ENCODE measurements at regions not wholly inside any gene's neighbourhood (a gene's known extent, or its start where the extent isn't known, plus 50 kb on each side); places are given as distances from the start of the nearest gene placed in this dataset.
A peak's percentile ranks its signal among the peaks of the same experiment; 100 is the strongest.
"Not testable (repeated sequence)": the region's sequence is repeated elsewhere in the genome, so short reads cannot be mapped to it uniquely, and the experiment has no call there.

DNA sequence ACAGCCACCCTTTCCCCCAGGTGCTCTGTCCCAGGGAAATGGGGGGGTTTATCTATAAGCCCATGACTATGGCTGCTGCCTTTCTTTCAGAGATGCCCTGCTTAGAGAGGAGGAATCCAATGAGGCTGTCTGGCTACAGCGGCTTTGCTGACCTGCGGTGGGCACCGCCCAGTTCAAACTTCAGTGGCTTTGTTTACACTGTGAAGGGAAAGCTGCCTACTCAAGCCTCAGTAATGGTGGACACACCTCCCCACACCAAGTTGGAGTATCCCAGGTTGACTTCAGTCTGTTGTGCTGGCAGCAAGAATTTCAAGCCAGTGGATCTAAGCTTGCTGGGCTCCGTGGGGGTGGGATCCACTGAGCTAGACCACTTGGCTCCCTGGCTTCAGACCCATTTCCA, 869.2 kb downstream of the SLC6A15 start:
- DNase-seq (ENCODE audit: low read depth), result no peak

- DNase-seq (ENCODE audit: low read depth), result no peak
These were observed 874.4 kb downstream of the SLC6A15 start for GRCh38 chr12:84038242-84038641.

- DNase-seq (ENCODE audit: low read depth), result no peak
These were observed 875.7 kb downstream of the SLC6A15 start for GRCh38 chr12:84036912-84037311.

DNA sequence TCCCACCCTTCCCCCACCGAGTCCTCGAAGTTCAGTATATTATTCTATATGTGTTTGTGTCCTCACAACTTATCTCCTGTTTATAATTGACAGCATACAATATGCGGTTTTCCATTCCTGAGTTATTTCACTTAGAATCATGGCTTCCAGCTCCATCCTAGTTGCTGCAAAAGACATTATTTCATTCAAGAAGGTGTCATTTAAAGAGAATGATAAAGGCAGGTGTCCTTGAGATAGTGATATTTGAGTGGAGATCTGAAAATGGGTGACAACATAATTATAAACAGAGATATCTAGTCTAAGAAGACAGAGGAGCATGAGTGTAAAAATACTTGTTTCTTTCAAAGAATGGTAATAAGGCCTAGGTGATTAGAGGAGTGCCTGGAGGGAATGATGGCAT, 876.8 kb downstream of the SLC6A15 start:
- DNase-seq (ENCODE audit: low read depth), result no peak

- no peak for DNase-seq (ENCODE audit: low read depth)
These were observed 877.7 kb downstream of the SLC6A15 start for GRCh38 chr12:84034871-84035270.

DNA sequence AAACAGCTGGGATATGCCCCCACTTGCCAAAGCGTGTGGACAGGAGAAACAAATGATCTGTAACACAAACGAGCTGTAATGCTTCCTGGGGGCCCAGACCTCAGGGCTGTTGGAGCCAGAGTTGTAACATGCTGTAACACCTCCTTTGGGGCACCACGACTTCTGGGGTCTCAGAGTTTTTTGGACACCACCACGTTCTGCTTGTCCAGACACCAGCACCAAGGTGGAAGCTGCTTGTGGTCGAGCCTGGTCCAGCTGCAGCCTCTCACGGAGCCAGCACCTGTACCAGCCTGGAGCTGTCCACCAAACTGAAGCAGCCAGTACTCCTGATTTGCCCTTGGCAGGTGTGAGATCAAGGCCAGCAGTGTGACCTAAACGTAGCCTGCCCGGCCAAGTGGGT, 879.4 kb downstream of the SLC6A15 start:
- DNase-seq (ENCODE audit: low read depth), result no peak

GRCh38 chr12:84018556-84019179, 893.9 kb downstream of the SLC6A15 start:
- DNase-seq (ENCODE audit: low read depth), result not testable (repeated sequence)

GRCh38 chr12:84016956-84017355, 895.6 kb downstream of the SLC6A15 start:
- no peak for DNase-seq (ENCODE audit: low read depth)

- no peak for DNase-seq (ENCODE audit: low read depth)
These were observed 915.2 kb downstream of the SLC6A15 start for GRCh38 chr12:83997423-83997822.

DNA sequence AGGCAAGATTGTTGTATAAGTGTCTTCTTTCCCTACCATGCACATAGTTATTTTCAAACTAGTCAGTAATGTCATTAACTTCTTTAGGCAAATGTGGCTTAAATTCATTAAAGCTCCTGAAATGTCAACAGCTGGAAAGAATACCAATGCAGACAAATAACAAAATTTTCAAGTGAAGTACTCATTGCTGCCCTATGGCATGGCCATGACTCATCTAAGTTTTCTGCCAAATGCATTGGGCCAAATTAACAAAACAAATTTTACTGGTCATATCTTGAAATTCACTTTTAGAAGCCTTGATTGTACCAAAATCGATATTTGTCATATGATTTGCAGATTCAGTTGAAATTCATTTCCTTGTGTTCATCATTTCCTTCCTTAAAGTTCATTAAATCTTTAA, 915.9 kb downstream of the SLC6A15 start:
- DNase-seq (ENCODE audit: low read depth), result no peak

- DNase-seq (ENCODE audit: low read depth), result no peak
These were observed 927.5 kb downstream of the SLC6A15 start for GRCh38 chr12:83985084-83985483.

- DNase-seq (ENCODE audit: low read depth), result no peak
These were observed 932.2 kb downstream of the SLC6A15 start for GRCh38 chr12:83980398-83980797.

- no peak for DNase-seq (ENCODE audit: low read depth)
These were observed 932.8 kb downstream of the SLC6A15 start for GRCh38 chr12:83979785-83980184.

GRCh38 chr12:83971781-83972180, 940.8 kb downstream of the SLC6A15 start:
- no peak for DNase-seq (ENCODE audit: low read depth)

GRCh38 chr12:83960767-83961166, 951.8 kb downstream of the SLC6A15 start:
- DNase-seq (ENCODE audit: low read depth), result no peak

- DNase-seq (ENCODE audit: low read depth), result no peak
These were observed 953.6 kb downstream of the SLC6A15 start for GRCh38 chr12:83958997-83959396.

DNA sequence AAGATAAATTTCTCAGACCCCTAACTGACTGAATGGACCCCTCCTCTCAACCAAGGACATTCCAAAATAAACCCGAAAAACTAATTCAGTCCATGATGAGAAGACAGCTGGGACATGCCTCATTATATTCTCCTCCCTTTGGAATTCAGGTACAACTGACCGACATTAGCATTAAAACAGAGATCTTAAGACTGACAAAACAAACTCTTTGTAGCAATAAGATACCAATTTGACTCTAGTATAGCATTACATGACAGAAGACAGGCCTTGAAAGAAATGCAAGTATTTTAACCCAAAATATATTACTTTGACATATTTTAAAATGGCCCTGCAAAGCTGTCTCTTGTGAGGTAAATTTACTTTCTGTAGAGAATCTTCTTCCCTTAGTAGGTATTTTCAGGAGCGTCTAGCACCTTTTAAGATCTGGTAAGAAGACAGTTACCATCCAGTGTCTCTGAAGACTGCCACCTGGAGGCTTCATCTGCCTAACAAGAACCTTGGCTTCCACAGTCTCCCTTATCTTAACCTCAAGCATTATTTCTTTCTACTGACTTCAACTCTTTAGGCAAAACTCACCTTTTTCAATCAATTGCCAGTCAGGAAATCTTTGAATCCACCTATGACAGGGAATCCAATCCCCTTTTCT, 957.5 kb downstream of the SLC6A15 start:
- no peak for DNase-seq (ENCODE audit: low read depth)

- DNase-seq (ENCODE audit: low read depth), result no peak
These were observed 958.4 kb downstream of the SLC6A15 start for GRCh38 chr12:83954071-83954789.

DNA sequence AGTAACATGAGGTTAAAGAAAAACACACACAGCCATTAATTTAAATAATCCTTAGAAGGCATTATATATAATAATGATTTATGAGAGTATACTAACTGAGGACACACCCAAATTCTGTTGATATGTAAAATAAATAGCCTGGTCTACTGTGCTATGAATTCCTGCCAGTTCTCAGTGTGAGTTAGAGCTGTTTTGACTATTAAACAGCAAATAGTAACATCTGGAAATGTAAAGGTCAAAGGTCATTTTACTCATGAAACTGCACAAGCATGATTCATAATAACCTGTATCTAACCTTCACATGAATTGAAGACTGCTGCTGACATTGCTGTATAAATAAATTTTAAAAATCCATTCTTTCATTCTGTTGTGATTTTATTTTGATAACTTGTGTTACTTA, 966.7 kb downstream of the SLC6A15 start:
- DNase-seq (ENCODE audit: low read depth), result peak; percentile 15

GRCh38 chr12:83939718-83940117, 972.9 kb downstream of the SLC6A15 start:
- no peak for DNase-seq (ENCODE audit: low read depth)

DNA sequence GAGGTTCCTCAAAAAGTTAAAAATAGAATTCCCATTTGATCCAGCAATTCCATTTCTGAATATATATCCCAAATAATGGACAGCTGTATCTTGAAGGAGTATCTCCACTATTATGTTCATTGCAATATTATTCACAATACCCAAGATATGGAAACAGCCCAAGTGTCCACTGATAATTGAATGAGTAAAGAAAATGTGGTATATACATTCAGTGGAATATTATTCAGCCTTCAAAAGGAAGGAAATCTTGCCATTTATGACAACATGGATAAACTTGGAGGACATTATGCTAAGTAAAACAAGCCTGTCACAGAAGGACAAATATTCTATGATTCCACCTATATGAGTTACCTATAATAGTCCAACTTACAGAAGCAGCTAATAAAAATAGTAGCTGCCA, 979.0 kb downstream of the SLC6A15 start:
- DNase-seq (ENCODE audit: low read depth), result no peak

GRCh38 chr12:83932011-83932410, 980.6 kb downstream of the SLC6A15 start:
- no peak for DNase-seq (ENCODE audit: low read depth)

- DNase-seq (ENCODE audit: low read depth), result no peak
These were observed 981.1 kb downstream of the SLC6A15 start for GRCh38 chr12:83931451-83931850.
